Neural cell (in vitro differentiated cells): ENCODE measurements at regions not wholly inside any gene's neighbourhood (a gene's known extent, or its start where the extent isn't known, plus 50 kb on each side); places are given as distances from the start of the nearest gene placed in this dataset.

ENCODE experiments used
- H2AFZ ChIP-seq: fragments of 200-600, 300-800 bp; sonication (generic), shearing (Covaris generic); 2 replicates; pipeline ENCODE4 v1.6.0; 2014; ENCODE audit warnings: low read depth, mild to moderate bottlenecking, antibody characterized with exemption, low read length, moderate library complexity
- H3F3A ChIP-seq: fragments of 200-600 bp; shearing (Covaris generic); 2 replicates; pipeline ENCODE4 v1.6.1; 2016; ENCODE audit warnings: mild to moderate bottlenecking, moderate library complexity, mixed read lengths, antibody characterized with exemption, low read length; ENCODE audit not compliant: insufficient read depth, poor library complexity, severe bottlenecking
- H3K27ac ChIP-seq: fragments of 200-600, 300-800 bp; sonication (generic), shearing (Covaris generic); 2 replicates; pipeline ENCODE4 v1.5.1; 2014; ENCODE audit warnings: mild to moderate bottlenecking, low read length, moderate library complexity
- H3K27me3 ChIP-seq: fragments of 300-800, 200-600 bp; sonication (generic), shearing (Covaris generic); 2 replicates; pipeline ENCODE4 v1.6.0; 2014; ENCODE audit warnings: mild to moderate bottlenecking, low read depth, low read length, moderate library complexity; ENCODE audit not compliant: insufficient read depth
- H3K36me3 ChIP-seq: fragments of 300-800, 200-600 bp; sonication (generic), shearing (Covaris generic); 2 replicates; pipeline ENCODE4 v1.5.1; 2014; ENCODE audit warnings: mild to moderate bottlenecking, antibody characterized with exemption, low read length, moderate library complexity; ENCODE audit not compliant: insufficient read depth
- H3K4me2 ChIP-seq: fragments of 300-800, 200-600 bp; sonication (generic), shearing (Covaris generic); 2 replicates; pipeline ENCODE4 v1.6.0; 2014; ENCODE audit warnings: mild to moderate bottlenecking, low read length
- H3K4me3 ChIP-seq: fragments of 300-800, 200-600 bp; sonication (generic), shearing (Covaris generic); 2 replicates; pipeline ENCODE4 v1.5.1; 2014; ENCODE audit warnings: mild to moderate bottlenecking, low read length, moderate library complexity
- H3K79me2 ChIP-seq: fragments of 200-600 bp; shearing (Covaris generic); replicated peaks from 2 replicates; pipeline ENCODE4 v1.6.0; 2014; ENCODE audit warnings: mild to moderate bottlenecking, low read length, moderate library complexity; ENCODE audit not compliant: insufficient read depth
- H3K9ac ChIP-seq: fragments of 300-800, 200-600 bp; sonication (generic), shearing (Covaris generic); 2 replicates; pipeline ENCODE4 v1.6.1; 2016; ENCODE audit warnings: mild to moderate bottlenecking, low read length, mixed read lengths
- H3K9me2 ChIP-seq: fragments of 200-600 bp; shearing (Covaris generic); 2 replicates; pipeline ENCODE4 v1.6.1; 2016; ENCODE audit warnings: mild to moderate bottlenecking, low read length, mixed read lengths; ENCODE audit not compliant: insufficient read depth
- H3K9me3 ChIP-seq: fragments of 200-600, 300-800 bp; sonication (generic), shearing (Covaris generic); 2 replicates; pipeline ENCODE4 v1.6.1; 2016; ENCODE audit warnings: mild to moderate bottlenecking, mixed run types, low read length, moderate library complexity, mixed read lengths
- H4K20me1 ChIP-seq: fragments of 200-600 bp; shearing (Covaris generic); 2 replicates; pipeline ENCODE4 v1.6.1; 2016; ENCODE audit warnings: mild to moderate bottlenecking, mixed run types; ENCODE audit not compliant: insufficient read depth
- EP300 ChIP-seq: fragments of 450-650 bp; conservative IDR thresholded peaks from 2 replicates; pipeline ENCODE4 v1.6.1; 2014; ENCODE audit warnings: antibody characterized with exemption, mild to moderate bottlenecking, moderate library complexity; ENCODE audit not compliant: poor library complexity, severe bottlenecking
- EZH2 ChIP-seq: fragments of 200-600, 300-800 bp; shearing (Covaris generic), sonication (generic); IDR thresholded peaks from 2 replicates; pipeline ENCODE4 v1.6.1; 2014; ENCODE audit warnings: antibody characterized with exemption, low read length, borderline replicate concordance, mild to moderate bottlenecking; ENCODE audit not compliant: insufficient read depth, poor library complexity, severe bottlenecking
- MXI1 ChIP-seq: fragments of 450-650 bp; conservative IDR thresholded peaks from 2 replicates; pipeline ENCODE4 v1.6.1; 2014; ENCODE audit warnings: antibody characterized with exemption, mild to moderate bottlenecking; ENCODE audit not compliant: poor library complexity, severe bottlenecking
- POLR2AphosphoS5 ChIP-seq: IDR thresholded peaks from 2 replicates; pipeline ENCODE4 v1.6.1; 2012
- RAD21 ChIP-seq: fragments of 450-650 bp; conservative IDR thresholded peaks from 2 replicates; pipeline ENCODE4 v1.6.1; 2014; ENCODE audit warnings: antibody characterized with exemption, mild to moderate bottlenecking, moderate library complexity
- SMC3 ChIP-seq: fragments of 450-650 bp; conservative IDR thresholded peaks from 2 replicates; pipeline ENCODE4 v1.6.1; 2014; ENCODE audit warnings: antibody characterized with exemption, mild to moderate bottlenecking, moderate library complexity; ENCODE audit not compliant: poor library complexity
- TAF1 ChIP-seq: IDR thresholded peaks from 2 replicates; pipeline ENCODE4 v1.6.1; 2012; ENCODE audit warnings: low read depth
- TF ChIP-seq, protein P1 (sequence below): fragments of 450-650 bp; IDR thresholded peaks from 2 replicates; pipeline ENCODE4 v1.5.1; 2014; ENCODE audit warnings: antibody characterized with exemption, mild to moderate bottlenecking, moderate library complexity; ENCODE audit not compliant: poor library complexity, severe bottlenecking
- TF ChIP-seq, protein P2 (sequence below): IDR thresholded peaks from 2 replicates; pipeline ENCODE4 v1.6.1; 2012; ENCODE audit warnings: borderline replicate concordance

DNA sequence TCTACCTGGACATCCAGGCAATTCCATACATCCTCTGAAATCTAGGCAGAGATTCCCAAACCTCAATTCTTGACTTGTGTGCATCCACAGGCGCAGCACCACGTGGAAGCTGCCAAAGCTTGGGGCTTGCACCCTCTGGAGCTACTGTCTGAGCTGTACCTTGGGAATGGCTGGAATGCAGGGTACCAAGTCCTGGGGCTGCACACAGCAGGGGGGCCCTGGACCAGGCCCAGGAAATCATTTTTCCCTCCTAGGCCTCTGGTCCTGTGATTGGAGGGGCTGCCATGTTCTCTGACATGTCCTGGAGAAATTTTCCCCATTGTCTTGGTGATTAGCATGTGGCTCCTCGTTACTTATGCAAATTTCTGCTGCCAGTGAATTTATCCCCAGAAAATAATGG, 391.9 kb upstream of the CHD6 start:
- H3K27ac ChIP-seq = no peak overlapping the region
- H3K4me3 ChIP-seq = no peak overlapping the region
- H3K9ac ChIP-seq = no peak overlapping the region
- no peaks in the 10 kb centered on the region for H3K27me3 ChIP-seq
- H3K4me2 ChIP-seq = no peak overlapping the region
- no peaks in the 10 kb centered on the region for H3K9me2 ChIP-seq
- H3K79me2 ChIP-seq = no peaks in the 10 kb centered on the region
- H3K36me3 ChIP-seq = no peaks in the 10 kb centered on the region
- peaks cover 4% of the 10 kb centered on the region for H3K9me3 ChIP-seq
- H2AFZ ChIP-seq = no peak overlapping the region
- H4K20me1 ChIP-seq = no peaks in the 10 kb centered on the region
- TF ChIP-seq SMC3 (no peak), EP300 (no peak)
- no peaks in the 10 kb centered on the region for H3F3A ChIP-seq

DNA sequence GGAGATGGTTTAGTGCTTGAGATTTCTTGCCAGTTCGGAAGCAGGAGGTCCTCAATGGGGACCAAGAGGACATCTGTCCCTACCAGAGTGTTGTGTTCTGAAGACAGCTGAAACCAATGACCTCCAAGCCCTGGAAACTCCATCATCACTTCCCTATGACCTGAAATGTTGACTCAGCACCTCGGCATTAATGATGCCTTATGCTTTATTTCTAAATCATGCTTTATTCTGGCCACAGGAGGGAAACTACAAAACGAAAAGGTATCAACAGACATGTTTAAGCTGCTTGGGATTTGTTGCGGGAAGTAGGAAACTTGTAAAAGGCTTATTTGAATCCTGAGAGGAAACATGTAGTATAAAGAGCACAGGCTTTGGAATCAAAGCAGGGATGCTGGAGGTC, 389.1 kb upstream of the CHD6 start:
- Histone ChIP-seq H3K9me3 (peaks cover 4% of the 10 kb centered on the region), H3K4me3 (no peak overlapping the region), H3K27me3 (no peaks in the 10 kb centered on the region), H3F3A (no peaks in the 10 kb centered on the region), H3K4me2 (no peak overlapping the region), H3K79me2 (no peaks in the 10 kb centered on the region), H3K27ac (no peak overlapping the region), H3K9ac (no peak overlapping the region), H2AFZ (no peak overlapping the region), H3K9me2 (no peaks in the 10 kb centered on the region), H3K36me3 (no peaks in the 10 kb centered on the region), H4K20me1 (no peaks in the 10 kb centered on the region)
- TF ChIP-seq RAD21 = no peak
- no peak for TF ChIP-seq TAF1
- TF ChIP-seq MXI1 = no peak
- no peak for TF ChIP-seq EP300
- TF ChIP-seq EZH2 = no peak
- TF ChIP-seq SMC3 = no peak
- TF ChIP-seq, protein P1, sequence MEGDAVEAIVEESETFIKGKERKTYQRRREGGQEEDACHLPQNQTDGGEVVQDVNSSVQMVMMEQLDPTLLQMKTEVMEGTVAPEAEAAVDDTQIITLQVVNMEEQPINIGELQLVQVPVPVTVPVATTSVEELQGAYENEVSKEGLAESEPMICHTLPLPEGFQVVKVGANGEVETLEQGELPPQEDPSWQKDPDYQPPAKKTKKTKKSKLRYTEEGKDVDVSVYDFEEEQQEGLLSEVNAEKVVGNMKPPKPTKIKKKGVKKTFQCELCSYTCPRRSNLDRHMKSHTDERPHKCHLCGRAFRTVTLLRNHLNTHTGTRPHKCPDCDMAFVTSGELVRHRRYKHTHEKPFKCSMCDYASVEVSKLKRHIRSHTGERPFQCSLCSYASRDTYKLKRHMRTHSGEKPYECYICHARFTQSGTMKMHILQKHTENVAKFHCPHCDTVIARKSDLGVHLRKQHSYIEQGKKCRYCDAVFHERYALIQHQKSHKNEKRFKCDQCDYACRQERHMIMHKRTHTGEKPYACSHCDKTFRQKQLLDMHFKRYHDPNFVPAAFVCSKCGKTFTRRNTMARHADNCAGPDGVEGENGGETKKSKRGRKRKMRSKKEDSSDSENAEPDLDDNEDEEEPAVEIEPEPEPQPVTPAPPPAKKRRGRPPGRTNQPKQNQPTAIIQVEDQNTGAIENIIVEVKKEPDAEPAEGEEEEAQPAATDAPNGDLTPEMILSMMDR = no peak
- TF ChIP-seq POLR2AphosphoS5 = no peak
- TF ChIP-seq, protein P2, sequence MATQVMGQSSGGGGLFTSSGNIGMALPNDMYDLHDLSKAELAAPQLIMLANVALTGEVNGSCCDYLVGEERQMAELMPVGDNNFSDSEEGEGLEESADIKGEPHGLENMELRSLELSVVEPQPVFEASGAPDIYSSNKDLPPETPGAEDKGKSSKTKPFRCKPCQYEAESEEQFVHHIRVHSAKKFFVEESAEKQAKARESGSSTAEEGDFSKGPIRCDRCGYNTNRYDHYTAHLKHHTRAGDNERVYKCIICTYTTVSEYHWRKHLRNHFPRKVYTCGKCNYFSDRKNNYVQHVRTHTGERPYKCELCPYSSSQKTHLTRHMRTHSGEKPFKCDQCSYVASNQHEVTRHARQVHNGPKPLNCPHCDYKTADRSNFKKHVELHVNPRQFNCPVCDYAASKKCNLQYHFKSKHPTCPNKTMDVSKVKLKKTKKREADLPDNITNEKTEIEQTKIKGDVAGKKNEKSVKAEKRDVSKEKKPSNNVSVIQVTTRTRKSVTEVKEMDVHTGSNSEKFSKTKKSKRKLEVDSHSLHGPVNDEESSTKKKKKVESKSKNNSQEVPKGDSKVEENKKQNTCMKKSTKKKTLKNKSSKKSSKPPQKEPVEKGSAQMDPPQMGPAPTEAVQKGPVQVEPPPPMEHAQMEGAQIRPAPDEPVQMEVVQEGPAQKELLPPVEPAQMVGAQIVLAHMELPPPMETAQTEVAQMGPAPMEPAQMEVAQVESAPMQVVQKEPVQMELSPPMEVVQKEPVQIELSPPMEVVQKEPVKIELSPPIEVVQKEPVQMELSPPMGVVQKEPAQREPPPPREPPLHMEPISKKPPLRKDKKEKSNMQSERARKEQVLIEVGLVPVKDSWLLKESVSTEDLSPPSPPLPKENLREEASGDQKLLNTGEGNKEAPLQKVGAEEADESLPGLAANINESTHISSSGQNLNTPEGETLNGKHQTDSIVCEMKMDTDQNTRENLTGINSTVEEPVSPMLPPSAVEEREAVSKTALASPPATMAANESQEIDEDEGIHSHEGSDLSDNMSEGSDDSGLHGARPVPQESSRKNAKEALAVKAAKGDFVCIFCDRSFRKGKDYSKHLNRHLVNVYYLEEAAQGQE = no peak

- Histone ChIP-seq H3K27ac (no peak overlapping the region), H3K4me2 (no peak overlapping the region), H3F3A (no peaks in the 10 kb centered on the region), H3K79me2 (no peaks in the 10 kb centered on the region), H3K27me3 (no peaks in the 10 kb centered on the region), H4K20me1 (no peaks in the 10 kb centered on the region), H3K9me2 (no peaks in the 10 kb centered on the region), H2AFZ (no peak overlapping the region), H3K9me3 (peaks cover 3% of the 10 kb centered on the region), H3K4me3 (no peak overlapping the region), H3K36me3 (no peaks in the 10 kb centered on the region), H3K9ac (no peak overlapping the region)
- TF ChIP-seq TAF1 (no peak), EZH2 (no peak), MXI1 (no peak), SMC3 (no peak)
- TF ChIP-seq, protein P1 = no peak
Observed at GRCh38 chr20:42005211-42005610, 387.0 kb upstream of the CHD6 start.
